HG03575 (cell line): ENCODE measurements at regions not wholly inside any gene's neighbourhood (a gene's known extent, or its start where the extent isn't known, plus 50 kb on each side); places are given as distances from the start of the nearest gene placed in this dataset.

Experiments used
- ATAC-seq: cut with Tn5 transposase; IDR thresholded peaks from one replicate; pipeline ENCODE4 v1.9.1; 2021; ENCODE audit not compliant: unreplicated experiment, insufficient number of reproducible peaks, low FRiP score; ENCODE audit errors: extremely low read depth

DNA sequence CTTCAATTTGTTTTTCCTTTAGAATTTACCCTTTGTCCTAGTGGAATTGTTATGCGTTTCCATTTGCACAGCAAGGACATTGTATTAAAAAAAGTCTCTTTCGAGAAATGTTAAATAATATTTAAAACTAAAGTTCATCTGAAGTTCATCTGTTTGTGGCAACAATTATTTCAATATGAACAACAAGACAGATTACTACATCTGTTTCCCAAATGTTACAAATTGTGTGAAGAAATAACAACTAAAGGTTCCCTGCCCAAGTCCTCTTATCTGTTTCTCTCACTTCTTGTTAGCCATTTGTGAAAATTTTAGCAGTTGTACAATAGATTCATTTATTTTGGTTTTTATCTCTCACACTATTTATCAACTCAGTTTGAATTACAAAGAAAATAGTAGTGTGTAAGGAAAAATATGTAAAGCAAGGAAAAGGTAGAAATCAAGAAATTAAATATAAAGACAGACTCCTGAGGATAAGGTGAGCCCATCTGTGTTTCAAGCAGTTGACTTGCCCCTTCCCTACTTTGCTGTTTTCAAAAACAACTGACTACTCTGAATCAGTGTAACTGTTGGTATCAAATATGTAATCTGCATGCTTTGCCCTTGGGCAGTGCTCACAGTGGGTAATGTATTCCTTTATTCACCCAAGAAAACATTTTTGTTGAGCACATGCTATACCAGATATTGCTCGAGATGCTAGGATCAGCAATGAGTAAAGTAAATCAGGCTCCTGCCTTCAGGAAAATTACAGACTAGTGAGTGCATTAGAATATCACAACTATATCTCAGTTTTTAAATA lies 118.9 kb upstream of the PCDH7 start:
- no peak for ATAC-seq

- ATAC-seq: no peak
Observed at GRCh38 chr4:30605616-30606190, 114.5 kb upstream of the PCDH7 start.

DNA sequence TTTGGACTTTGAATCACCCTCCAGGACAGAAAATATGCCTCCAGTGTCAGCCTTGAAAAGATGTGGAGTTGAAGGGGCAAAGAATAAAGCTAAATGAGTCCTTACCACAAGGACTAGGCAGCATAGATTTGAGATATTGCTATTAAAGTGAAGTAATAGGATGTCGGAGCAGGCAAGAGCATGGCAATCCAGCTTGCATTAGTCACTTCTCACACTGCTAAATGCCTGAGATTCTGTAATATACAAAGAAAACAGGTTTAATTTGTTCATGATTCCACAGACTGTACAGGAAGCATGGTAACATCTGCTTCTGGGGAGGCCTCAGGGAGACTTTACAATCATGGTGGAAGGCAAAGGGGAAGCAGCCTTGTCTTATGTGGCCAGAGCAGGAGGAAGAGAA lies 109.8 kb upstream of the PCDH7 start:
- ATAC-seq: no peak

GRCh38 chr4:30614771-30615170 lies 105.4 kb upstream of the PCDH7 start:
- ATAC-seq: no peak

GRCh38 chr4:30616942-30617646 lies 103.1 kb upstream of the PCDH7 start:
- ATAC-seq: no peak

DNA sequence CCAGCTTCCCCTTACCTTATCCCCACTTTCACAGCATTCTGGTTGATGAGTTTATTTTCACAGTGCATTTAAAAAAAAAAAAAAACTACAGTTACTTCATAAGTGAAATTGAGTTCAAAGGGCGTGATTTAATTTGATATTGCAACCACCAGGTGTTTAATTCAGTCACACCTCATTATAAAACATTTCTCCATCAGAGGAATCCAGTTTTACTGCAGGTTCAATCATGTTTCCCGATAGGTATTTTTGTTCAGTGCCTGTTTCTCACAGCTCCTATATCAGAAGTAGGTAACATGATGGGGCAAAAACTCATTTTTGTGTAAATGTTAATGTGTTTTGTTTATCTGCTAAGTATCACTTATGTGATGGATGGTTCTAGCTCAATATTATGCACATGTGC lies 102.3 kb upstream of the PCDH7 start:
- ATAC-seq: no peak

- no peak for ATAC-seq
Observed at GRCh38 chr4:30619679-30620078, 100.5 kb upstream of the PCDH7 start.

- no peak for ATAC-seq
Observed at GRCh38 chr4:30620711-30621110, 99.5 kb upstream of the PCDH7 start.

- no peak for ATAC-seq
Observed at GRCh38 chr4:30630431-30630830, 89.7 kb upstream of the PCDH7 start.

GRCh38 chr4:30632751-30633150 lies 87.4 kb upstream of the PCDH7 start:
- no peak for ATAC-seq

DNA sequence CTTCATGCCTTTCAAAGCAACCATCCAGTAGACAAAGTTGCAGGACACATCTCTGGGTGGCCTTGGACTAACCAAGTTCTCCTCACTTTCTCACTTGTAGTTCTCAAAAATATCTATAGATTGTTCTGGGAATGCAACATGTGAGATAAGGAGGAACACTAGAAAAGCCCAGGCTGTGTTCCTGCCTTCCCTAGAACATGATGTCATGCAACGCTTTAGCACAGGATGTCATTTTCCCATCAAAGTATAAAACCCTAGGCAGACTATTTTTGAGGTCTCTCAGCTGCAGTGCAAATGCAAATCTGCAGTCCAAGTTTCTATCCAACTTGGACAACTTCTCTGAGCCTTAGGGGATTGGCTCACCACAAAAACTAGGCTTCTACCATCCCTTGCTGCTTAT lies 78.8 kb upstream of the PCDH7 start:
- ATAC-seq: no peak

DNA sequence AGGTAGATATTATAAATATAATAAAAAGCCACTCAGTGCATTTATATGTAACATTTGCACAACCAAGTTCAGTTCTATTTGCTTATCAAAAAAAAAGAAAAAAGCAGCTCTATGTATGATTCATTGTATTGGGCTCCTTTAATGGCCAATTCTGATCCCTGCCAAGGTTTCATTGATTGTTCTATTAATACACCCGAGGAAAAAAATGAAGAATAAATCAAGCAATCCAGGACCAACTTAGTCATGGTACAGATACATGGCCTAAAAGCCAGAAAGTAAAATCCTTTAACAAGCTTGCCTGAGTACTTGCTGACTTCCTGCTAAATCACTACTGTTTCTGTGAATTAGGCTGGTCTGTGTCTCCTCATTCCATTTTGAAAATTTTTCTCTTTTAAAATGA lies 77.6 kb upstream of the PCDH7 start:
- no peak for ATAC-seq

GRCh38 chr4:30653291-30653690 lies 66.9 kb upstream of the PCDH7 start:
- no peak for ATAC-seq

DNA sequence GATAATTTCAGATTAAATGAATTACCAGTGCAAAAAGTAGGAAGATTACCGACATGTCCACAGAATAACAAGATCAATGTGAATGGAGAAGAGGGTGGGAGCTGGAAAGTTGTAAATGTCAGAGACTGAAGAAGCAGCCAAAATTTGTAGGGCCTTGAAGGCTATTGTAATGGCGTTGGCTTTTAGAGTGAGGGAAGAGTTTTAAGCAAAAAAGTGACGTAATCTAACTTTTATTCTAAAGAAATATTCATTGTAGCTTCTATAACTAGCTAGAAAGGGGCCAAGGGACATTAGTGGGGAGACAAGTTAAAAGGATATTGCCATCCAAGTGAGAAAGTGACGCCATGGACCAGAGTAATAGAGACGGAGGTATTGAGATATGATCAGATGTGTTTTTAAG lies 63.3 kb upstream of the PCDH7 start:
- no peak for ATAC-seq

- no peak for ATAC-seq
Observed at GRCh38 chr4:30667919-30668318, 52.2 kb upstream of the PCDH7 start.

DNA sequence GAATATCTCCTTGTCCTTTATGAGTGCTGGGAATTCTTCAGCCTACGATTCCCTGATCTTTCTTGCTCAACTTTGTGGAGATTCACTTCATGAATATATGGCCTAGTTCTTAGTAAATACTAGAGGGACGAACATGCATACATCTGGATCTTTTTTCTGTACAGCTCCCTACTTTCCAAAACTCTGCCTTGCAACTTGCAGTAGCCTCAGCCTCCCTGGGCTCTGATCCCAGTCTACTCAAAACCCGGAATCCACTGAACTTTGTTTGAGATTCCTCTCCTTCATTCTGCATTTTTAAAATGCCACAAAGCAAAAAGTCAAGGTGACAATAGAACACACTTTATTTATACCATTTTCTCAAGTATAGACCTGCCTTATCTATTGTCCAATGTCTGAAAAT lies 50.0 kb upstream of the PCDH7 start:
- no peak for ATAC-seq
